Type B pancreatic cell (in vitro differentiated cells): ENCODE measurements at regions not wholly inside any gene's neighbourhood (a gene's known extent, or its start where the extent isn't known, plus 50 kb on each side); places are given as distances from the start of the nearest gene placed in this dataset.
"Not testable (repeated sequence)": the region's sequence is repeated elsewhere in the genome, so short reads cannot be mapped to it uniquely, and the experiment has no call there.

ENCODE experiments used
- DNase-seq: peaks from one replicate; pipeline ENCODE4 v3.0.0; 2021; ENCODE audit warnings: mixed read lengths; ENCODE audit not compliant: unreplicated experiment; ENCODE audit errors: extremely low spot score
- H3K27ac Mint-ChIP-seq: 2 replicates; pipeline ENCODE4 v1.8.0; 2021; ENCODE audit warnings: mild to moderate bottlenecking, mixed read lengths
- H3K27me3 Mint-ChIP-seq: 2 replicates; pipeline ENCODE4 v1.8.0; 2021; ENCODE audit warnings: mixed read lengths
- H3K36me3 Mint-ChIP-seq: 2 replicates; pipeline ENCODE4 v1.8.0; 2021; ENCODE audit warnings: mixed read lengths
- H3K4me1 Mint-ChIP-seq: one replicate; pipeline ENCODE4 v1.8.0; 2021; ENCODE audit warnings: mixed read lengths; ENCODE audit not compliant: unreplicated experiment
- H3K4me3 Mint-ChIP-seq: 2 replicates; pipeline ENCODE4 v1.8.0; 2021; ENCODE audit warnings: mild to moderate bottlenecking, mixed read lengths
- H3K9me3 Mint-ChIP-seq: 2 replicates; pipeline ENCODE4 v1.8.0; 2021; ENCODE audit warnings: mixed read lengths
- CTCF ChIP-seq: fragments of 200-600 bp; sonication (generic); conservative IDR thresholded peaks from 2 replicates; pipeline ENCODE4 v1.5.0; 2021; ENCODE audit warnings: antibody characterized with exemption, mild to moderate bottlenecking

GRCh38 chr16:80258407-80258806 is 282.4 kb upstream of the DYNLRB2 start:
- DNase-seq: no peak
- Mint-ChIP-seq H3K27me3 (no peaks in the 10 kb centered on the region), H3K4me1 (peaks cover 18% of the 10 kb centered on the region), H3K9me3 (no peaks in the 10 kb centered on the region), H3K4me3 (no peak overlapping the region), H3K27ac (no peak overlapping the region), H3K36me3 (no peaks in the 10 kb centered on the region)
- TF ChIP-seq CTCF: no peak

- Mint-ChIP-seq H3K27me3 (peaks cover 5% of the 10 kb centered on the region), H3K4me3 (no peak overlapping the region), H3K36me3 (no peaks in the 10 kb centered on the region), H3K4me1 (peaks cover 6% of the 10 kb centered on the region), H3K27ac (no peak overlapping the region), H3K9me3 (no peaks in the 10 kb centered on the region)
- no peak for DNase-seq
- no peak for TF ChIP-seq CTCF
These were observed 285.8 kb upstream of the DYNLRB2 start for GRCh38 chr16:80254970-80255369.

GRCh38 chr16:80253741-80254140 is 287.1 kb upstream of the DYNLRB2 start:
- H3K4me3 Mint-ChIP-seq: no peak overlapping the region
- H3K27ac Mint-ChIP-seq: no peak overlapping the region
- DNase-seq: no peak
- no peaks in the 10 kb centered on the region for H3K4me1 Mint-ChIP-seq
- TF ChIP-seq CTCF: no peak
- no peaks in the 10 kb centered on the region for H3K9me3 Mint-ChIP-seq
- H3K27me3 Mint-ChIP-seq: peaks cover 8% of the 10 kb centered on the region
- no peaks in the 10 kb centered on the region for H3K36me3 Mint-ChIP-seq

- no peak for DNase-seq
- TF ChIP-seq CTCF: no peak
- no peaks in the 10 kb centered on the region for H3K36me3 Mint-ChIP-seq
- no peaks in the 10 kb centered on the region for H3K9me3 Mint-ChIP-seq
- no peak overlapping the region for H3K27ac Mint-ChIP-seq
- peaks cover 8% of the 10 kb centered on the region for H3K27me3 Mint-ChIP-seq
- no peaks in the 10 kb centered on the region for H3K4me1 Mint-ChIP-seq
- H3K4me3 Mint-ChIP-seq: no peak overlapping the region
These were observed 290.4 kb upstream of the DYNLRB2 start for GRCh38 chr16:80250381-80250780.

DNA sequence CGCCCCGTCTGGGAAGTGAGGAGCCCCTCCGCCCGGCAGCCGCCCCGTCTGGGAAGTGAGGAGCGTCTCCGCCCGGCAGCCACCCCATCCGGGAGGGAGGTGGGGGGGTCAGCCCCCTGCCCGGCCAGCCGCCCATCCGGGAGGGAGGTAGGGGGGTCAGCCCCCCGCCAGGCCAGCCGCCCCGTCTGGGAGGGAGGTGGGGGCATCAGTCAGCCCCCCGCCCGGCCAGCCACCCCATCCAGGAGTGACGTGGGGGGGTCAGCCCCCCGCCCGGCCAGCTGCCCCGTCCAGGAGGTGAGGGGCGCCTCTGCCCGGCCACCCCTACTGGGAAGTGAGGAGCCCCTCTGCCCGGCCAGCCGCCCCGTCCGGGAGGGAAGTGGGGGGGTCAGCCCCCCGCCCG is 297.5 kb upstream of the DYNLRB2 start:
- not testable (repeated sequence) for H3K27ac Mint-ChIP-seq, DNase-seq, H3K27me3 Mint-ChIP-seq, H3K4me3 Mint-ChIP-seq, H3K9me3 Mint-ChIP-seq, H3K36me3 Mint-ChIP-seq, H3K4me1 Mint-ChIP-seq

DNA sequence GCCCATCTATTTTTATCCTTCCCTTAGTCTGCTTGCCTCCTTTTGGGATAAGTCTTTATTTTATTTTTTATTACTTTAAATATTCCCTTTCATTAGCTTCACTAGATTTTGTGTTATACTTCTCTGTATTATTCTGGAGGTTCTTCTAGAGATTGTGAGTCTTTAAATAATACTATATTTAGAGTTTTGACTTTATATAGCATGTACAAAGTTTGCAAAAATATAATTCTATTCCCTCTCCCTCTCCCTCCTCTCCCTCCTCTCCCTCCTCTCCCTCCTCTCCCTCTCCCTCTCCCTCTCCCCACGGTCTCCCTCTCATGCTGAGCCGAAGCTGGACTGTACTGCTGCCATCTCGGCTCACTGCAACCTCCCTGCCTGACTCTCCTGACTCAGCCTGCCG is 298.5 kb upstream of the DYNLRB2 start:
- H3K4me3 Mint-ChIP-seq, DNase-seq, H3K4me1 Mint-ChIP-seq, H3K9me3 Mint-ChIP-seq, H3K27ac Mint-ChIP-seq, H3K36me3 Mint-ChIP-seq, H3K27me3 Mint-ChIP-seq: not testable (repeated sequence)

- Mint-ChIP-seq H3K27me3 (no peaks in the 10 kb centered on the region), H3K27ac (no peak overlapping the region), H3K36me3 (no peaks in the 10 kb centered on the region), H3K4me1 (peaks cover 8% of the 10 kb centered on the region), H3K4me3 (no peak overlapping the region), H3K9me3 (no peaks in the 10 kb centered on the region)
- DNase-seq: no peak
- no peak for TF ChIP-seq CTCF
These were observed 307.5 kb upstream of the DYNLRB2 start for GRCh38 chr16:80233097-80233835.
